ENCODE measurements at regions not wholly inside any gene's neighbourhood (a gene's known extent, or its start where the extent isn't known, plus 50 kb on each side); places are given as distances from the start of the nearest gene placed in this dataset.
A peak's percentile ranks its signal among the peaks of the same experiment; 100 is the strongest.

DNA sequence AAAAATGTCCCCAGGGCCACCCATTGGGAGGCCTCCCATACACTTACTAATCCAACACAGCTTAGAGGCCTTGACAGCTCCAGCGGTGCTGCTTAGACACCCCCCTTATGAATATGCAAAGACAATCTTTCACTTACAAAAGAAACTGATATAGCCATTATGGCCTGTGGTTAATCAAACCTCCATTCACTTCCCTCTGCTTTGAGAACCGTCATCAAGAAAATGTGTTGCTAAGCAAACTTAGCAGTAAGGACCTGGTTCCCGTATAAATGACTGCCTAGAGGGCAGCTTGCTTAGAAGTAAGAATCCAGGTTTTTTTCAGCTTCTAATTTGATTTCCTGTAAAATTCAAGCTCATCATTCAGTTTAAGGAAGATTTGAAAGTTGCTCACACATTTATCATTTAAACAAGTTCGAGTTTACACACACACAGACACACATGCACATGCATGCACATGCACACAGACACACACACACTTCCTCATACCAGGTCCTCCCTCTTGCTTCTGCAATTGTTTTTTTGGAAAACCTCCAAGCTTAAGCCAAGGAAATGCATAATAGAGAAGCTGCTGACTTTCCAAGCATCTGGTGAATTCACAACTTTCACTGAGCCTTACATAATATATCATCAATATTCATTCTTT lies 137.7 kb upstream of the BLID start:
- FAIRE-seq = peak; percentile 13

DNA sequence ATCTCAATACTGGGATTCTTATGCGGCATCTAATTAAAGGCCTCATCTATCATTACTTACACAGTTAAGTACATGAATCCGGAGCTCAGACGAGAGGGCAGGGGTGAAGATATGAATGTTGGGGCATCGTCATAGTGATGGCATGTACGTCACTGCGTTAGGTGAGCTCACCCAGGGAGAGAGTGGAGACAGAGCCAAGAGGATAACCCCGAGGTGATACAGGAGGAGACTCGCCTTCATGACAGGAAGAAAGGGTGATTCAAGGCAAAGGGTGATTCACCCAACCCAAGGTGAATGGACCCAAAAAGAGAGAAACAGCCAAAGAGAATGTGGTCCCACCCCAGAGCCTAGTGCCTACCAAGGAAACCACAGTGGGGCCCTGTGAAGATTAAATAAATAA lies 132.9 kb upstream of the BLID start:
- DNase-seq (ENCODE audit: insufficient read length, low spot score) = no peak
- no peak for FAIRE-seq

More for the DNA sequence above, 137.7 kb upstream of the BLID start:
- no peak for DNase-seq (ENCODE audit: insufficient read length, low spot score)

GRCh38 chr11:122248131-122248530 lies 132.1 kb upstream of the BLID start:
- FAIRE-seq (no peak), DNase-seq (ENCODE audit: insufficient read length, low spot score) (no peak)

DNA sequence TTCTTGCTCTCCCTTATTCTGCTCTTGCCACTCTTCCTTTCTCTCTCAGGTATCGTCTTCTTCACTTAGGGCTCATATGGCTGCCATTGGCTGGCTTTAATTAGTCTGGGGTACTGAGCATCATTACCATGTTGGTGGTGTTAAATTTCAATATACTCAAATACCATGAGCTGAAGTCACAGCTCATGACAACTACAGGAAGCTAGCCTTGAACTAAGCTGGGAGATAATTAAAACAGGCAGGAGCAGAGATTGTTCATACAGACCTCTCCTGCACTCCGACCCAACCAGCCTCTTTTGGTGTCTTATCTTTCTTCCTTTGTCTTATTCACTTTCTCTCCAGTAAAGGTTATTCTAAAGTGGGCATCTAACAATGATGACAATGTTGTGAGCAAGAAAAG lies 130.9 kb upstream of the BLID start:
- DNase-seq (ENCODE audit: insufficient read length, low spot score) (no peak), FAIRE-seq (peak; percentile 16)

- DNase-seq (ENCODE audit: insufficient read length, low spot score) (no peak), FAIRE-seq (no peak)
Measured at GRCh38 chr11:122242731-122243130, 126.7 kb upstream of the BLID start.

- FAIRE-seq (no peak), DNase-seq (ENCODE audit: insufficient read length, low spot score) (no peak)
Measured at GRCh38 chr11:122241566-122241965, 125.6 kb upstream of the BLID start.

- FAIRE-seq (no peak), DNase-seq (ENCODE audit: insufficient read length, low spot score) (no peak)
Measured at GRCh38 chr11:122240638-122241037, 124.6 kb upstream of the BLID start.

DNA sequence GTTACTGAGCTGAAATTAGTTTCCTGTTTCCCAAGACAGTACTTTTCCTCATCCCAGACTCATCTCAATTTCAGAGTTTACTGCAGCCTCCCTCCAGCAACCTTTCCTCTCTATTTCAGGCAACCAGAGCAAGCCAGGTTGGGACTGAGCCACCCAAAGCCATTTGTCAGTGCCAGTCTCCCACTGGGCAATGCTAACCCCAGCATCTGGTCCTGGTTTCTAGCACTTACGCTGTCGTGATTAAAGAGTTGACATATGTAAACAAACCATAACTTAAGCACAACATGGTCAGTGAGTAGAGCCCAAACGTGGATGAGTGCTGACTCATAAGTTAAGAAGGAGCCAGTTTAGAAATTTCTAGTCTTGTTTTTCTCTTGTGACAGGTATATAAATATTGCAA lies 119.6 kb upstream of the BLID start:
- peak; percentile 73 for DNase-seq (ENCODE audit: insufficient read length, low spot score)
- peak; percentile 89 for FAIRE-seq

- FAIRE-seq = no peak
- DNase-seq (ENCODE audit: insufficient read length, low spot score) = no peak
Measured at GRCh38 chr11:122234780-122235179, 118.8 kb upstream of the BLID start.

GRCh38 chr11:122234257-122234656 lies 118.2 kb upstream of the BLID start:
- FAIRE-seq (no peak), DNase-seq (ENCODE audit: insufficient read length, low spot score) (no peak)

DNA sequence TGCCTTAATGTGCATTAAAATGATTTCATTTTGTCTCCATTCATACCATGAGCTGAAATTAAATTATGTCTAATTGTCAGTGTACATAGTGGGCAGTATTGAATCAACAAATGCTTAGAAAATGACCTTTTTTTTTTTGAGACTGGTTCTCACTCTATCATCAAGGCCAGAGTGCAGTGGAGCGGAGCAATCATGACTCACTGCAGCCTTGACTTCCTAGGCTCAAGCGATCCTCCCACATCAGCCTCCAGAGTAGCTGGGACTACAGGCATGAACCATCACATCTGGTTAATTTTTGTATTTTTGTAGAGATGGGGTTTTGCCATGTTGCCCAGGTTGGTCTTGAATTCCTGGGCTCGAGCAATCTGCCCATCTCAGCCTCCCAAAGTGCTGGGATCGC lies 117.0 kb upstream of the BLID start:
- DNase-seq (ENCODE audit: insufficient read length, low spot score) (no peak), FAIRE-seq (no peak)

DNA sequence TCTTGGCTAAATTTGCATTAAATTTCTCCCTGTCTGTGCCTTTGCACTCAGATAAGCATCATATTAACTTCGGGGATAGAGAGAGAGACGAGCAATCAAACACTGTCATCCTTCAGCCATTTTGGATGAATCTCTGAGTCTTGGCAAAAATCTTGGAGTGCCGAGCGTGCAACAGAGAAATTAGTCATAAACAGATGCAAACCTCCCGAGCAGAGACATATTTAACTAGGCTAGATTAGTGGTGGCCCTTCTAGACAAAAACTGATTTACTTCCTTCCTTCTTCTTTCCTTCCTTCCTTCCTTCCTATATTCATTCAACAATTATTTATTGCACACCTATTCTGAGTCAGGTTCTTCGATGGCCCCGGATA lies 114.4 kb upstream of the BLID start:
- DNase-seq (ENCODE audit: insufficient read length, low spot score) (no peak), FAIRE-seq (no peak)

DNA sequence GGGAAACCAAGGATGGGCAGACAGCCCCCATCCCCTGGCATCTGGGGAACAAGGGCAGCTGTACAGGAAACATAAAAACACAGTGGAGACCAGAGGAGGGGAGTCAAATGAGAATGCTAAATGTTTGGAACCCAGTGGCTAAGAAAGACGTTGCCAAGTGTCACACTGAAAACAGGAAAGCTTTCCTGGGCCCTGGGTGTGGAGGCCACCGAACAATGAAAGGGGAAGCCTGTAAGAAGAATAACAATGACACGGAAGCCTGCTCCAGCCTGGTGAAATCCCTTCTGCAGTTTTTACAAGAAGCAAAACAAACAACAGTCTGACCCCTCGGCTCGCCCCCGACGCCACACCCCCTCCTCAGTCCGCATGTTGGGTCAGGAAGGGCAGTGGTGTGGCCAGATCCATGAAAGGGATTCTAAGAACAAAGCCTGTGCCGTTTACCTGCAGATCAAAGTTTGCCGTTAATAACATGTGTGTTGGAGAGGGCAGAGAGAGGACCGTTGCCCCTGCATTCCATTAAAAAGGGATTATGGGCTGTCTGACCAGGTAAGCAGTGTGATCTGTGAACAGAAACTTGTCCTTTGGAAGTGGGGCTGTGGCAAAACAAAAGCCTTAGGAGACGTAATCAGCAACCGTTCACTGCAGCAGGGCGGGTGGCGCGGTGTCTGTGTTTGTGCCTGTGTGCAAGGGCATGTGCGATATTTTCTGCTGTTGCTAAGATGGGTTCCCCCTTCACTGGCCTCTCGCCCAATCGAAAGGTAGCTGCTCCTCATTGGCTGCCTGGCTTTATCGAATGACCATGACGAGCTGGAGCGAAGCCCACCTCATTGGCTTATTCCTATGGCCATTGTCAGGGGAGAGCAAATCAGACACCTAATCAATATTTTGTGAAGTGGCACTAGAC lies 113.7 kb upstream of the BLID start:
- FAIRE-seq (peak; percentile 20), DNase-seq (ENCODE audit: insufficient read length, low spot score) (no peak)

GRCh38 chr11:122229078-122229477 lies 113.1 kb upstream of the BLID start:
- no peak for FAIRE-seq

GRCh38 chr11:122226810-122227379 lies 110.9 kb upstream of the BLID start:
- peak; percentile 72 for FAIRE-seq
- DNase-seq (ENCODE audit: insufficient read length, low spot score) = no peak

More at GRCh38 chr11:122229078-122229477, 113.1 kb upstream of the BLID start:
- no peak for DNase-seq (ENCODE audit: insufficient read length, low spot score)

- DNase-seq (ENCODE audit: insufficient read length, low spot score) (no peak), FAIRE-seq (no peak)
Measured at GRCh38 chr11:122224867-122225266, 108.9 kb upstream of the BLID start.

DNA sequence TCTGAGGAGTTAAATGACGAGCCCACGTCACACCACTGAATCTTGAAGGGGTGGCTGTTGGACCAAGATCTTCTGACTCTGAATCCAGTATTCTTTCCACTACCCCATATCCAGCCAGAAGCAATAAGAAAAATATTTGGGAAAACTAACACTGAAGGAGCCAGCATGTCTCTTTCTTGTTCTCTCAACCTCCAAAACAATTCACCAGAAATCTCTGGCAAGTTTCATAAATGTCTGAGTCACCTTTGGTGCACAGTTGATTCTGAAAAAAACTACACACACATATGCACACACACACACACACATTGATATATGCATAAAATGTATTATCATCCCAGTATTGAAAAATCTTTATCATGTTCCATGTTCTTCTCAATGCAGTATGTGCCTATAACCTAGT lies 104.3 kb upstream of the BLID start:
- DNase-seq (ENCODE audit: insufficient read length, low spot score) (no peak), FAIRE-seq (no peak)

- FAIRE-seq (no peak), DNase-seq (ENCODE audit: insufficient read length, low spot score) (no peak)
Measured at GRCh38 chr11:122219791-122220190, 103.8 kb upstream of the BLID start.

- DNase-seq (ENCODE audit: insufficient read length, low spot score) = peak; percentile 81
- FAIRE-seq = peak; percentile 77
Measured at GRCh38 chr11:122215244-122215992, 99.4 kb upstream of the BLID start.

DNA sequence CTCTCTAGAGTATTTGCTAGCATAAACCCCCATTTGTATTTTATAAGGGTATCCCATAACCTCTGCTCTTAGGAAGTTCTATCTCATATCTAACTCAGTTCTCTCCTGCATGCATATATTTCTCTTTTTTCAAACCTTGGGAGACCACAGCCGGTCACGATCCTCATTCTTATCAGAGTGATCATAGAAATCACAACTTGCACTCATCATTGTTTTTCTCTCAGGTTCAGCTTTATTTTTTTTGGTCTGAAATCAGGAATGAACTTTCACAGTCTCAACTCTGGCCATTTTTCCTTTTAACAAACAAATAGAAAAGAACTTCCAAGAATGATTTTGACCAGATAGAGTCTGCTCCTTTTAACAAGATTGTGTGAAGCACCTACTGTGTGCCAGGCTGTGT lies 98.6 kb upstream of the BLID start:
- DNase-seq (ENCODE audit: insufficient read length, low spot score) = no peak
- FAIRE-seq = no peak

- no peak for FAIRE-seq
Measured at GRCh38 chr11:122214080-122214479, 98.1 kb upstream of the BLID start.

More at GRCh38 chr11:122214080-122214479, 98.1 kb upstream of the BLID start:
- no peak for DNase-seq (ENCODE audit: insufficient read length, low spot score)

All from HTR-8/SVneo (cell line).